TTC549 (cell line): ENCODE measurements at regions not wholly inside any gene's neighbourhood (a gene's known extent, or its start where the extent isn't known, plus 50 kb on each side); places are given as distances from the start of the nearest gene placed in this dataset.
"Not testable (repeated sequence)": the region's sequence is repeated elsewhere in the genome, so short reads cannot be mapped to it uniquely, and the experiment has no call there.

Source experiments
- FAIRE-seq: peaks from 2 replicates; lab custom pipeline; 2012; peaks lifted over from hg19 to GRCh38; lab: Jason Lieb, UNC

DNA sequence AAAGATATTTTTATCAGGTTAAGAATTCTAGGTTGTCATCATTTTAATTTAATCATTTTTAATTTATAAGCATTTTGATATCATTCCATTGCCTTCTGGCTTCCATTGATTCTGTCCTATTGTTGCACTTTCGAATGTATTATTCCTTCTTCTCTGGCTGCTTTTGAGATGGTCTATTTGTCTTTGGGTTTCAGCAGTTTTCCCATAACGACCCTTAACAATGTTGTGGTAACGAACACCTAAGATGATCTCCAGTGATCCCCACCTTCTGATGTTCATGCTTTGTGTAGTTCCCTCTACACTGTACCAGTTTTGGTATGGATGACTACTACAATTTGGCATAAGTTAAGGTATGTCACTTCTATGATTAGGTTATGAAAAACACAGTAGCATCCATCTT lies 59.9 kb downstream of the MINAR1 start:
- no peak for FAIRE-seq

DNA sequence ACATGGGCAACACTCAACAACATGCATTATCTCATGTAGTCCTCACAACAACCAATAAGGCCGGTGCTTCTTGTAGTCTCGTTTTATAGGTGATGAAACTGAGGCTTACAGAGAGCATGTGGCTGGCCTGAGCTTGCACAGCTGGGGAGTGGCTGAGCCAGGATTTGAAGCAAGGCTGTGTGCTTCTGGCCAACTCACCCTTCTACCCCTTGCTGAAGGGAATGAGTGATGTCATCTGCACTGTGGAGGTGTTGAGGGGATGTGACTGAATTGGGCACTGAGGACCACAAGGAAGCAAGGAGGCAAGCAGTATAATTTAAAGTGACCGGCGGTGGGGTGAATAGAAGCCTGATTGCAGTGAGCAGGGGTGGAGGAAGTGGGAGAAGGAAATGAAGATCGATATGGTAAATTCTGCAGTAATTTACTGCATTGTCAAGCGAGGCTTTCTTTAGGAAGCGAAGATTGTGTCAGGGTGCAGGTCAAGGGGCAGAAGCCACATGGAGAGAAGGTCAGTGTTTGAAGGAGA lies 62.3 kb downstream of the MINAR1 start:
- FAIRE-seq, result no peak

DNA sequence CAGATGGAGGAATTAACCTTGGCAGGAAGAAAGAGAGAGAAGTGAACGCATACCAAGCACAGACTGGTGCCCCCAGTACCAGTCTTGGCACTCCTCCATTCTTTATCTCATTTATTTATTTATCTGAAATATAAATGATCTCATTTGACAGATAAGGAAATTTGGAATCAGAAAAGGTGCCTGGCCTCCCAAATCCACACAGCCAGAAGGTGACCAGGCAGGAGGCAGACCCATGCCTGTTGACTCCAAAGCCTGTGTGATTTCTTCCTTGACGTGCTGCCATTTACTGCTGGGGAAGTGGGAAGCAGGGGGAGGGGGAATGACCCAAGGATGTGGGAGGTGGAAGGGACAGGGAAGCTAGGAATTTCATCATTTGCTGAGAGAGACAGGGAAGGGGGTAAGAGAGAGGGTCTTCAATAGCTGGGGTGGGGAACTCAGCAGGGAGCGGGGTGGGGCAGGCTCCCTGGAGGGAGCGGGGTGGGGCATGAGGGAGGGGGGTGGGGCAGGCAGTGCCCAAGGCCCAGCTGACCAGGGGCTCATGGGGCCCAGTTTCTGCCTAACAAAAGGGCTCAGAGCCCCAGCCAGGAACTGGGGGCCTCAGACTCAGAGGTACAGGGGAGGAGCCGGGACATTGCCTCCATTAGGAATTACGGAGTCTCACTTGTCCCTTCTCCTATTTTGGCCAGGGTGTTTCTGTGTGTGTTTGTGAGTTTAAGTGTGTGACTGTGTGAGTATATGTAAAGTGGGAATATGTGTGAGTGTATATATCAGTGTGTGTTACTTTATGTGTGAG lies 63.0 kb downstream of the MINAR1 start:
- FAIRE-seq, result no peak

GRCh38 chr15:79495775-79496174 lies 63.6 kb downstream of the MINAR1 start:
- FAIRE-seq, result no peak

- no peak for FAIRE-seq
Measured at GRCh38 chr15:79496838-79497237, 64.7 kb downstream of the MINAR1 start.

- FAIRE-seq, result no peak
Measured at GRCh38 chr15:79501086-79501485, 69.0 kb downstream of the MINAR1 start.

DNA sequence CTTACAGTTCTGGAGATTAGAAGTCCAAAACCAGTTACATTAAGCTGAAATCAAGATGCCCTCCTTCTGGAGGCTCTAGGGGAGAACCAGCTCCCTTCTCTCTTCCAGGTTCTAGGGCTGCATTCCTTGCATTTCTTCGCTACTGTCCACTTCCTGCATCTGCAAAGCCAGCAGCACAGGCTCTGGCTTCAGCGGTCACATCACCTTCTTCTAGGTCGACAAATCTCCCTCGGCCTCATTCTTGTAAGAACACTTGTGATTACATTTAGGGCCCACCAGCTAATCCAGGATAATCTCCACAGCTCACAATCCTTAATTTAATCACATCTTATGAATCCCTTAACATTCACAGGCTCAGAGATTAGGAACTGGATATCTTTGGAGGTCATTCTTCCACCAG lies 73.8 kb downstream of the MINAR1 start:
- FAIRE-seq, result no peak

DNA sequence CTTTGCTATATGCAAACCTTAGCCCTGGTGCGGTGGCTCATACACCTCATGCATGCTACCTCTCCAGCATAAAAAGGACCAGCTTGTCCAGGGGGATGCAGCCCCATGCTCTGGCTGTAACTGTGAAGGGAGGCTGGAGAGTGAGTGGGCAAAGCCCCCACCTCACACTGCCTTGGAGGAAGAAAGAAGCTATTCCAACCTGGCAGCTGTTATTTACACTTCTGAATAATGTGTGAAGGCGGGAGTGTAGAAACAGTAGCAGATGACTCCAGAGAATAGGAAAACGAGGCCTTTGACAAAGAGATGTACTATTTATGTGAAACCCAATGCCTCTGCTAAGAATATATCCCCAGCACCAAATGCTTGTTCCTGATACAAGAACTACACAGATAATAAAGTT lies 80.7 kb downstream of the MINAR1 start:
- not testable (repeated sequence) for FAIRE-seq

GRCh38 chr15:79513417-79513816 lies 81.3 kb downstream of the MINAR1 start:
- no peak for FAIRE-seq

DNA sequence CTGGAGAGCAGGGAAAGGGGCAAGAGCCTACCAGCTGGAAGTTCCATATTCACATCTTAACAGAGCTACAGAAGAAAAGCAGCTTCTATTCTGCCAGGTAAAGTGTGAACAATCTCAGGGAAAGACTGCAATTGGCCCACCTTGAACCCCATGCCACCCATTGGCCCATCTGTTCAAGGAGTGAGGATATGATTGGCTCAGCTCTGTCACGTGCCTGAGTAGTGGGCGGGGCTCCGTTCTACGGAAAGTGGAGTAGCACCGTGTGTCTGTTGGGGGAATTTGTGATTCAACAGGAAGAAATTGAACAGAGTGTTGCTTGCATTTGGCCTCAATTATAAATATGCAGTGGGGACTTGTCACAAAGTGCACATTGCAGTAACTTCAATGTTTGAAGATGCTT lies 81.8 kb downstream of the MINAR1 start:
- no peak for FAIRE-seq

DNA sequence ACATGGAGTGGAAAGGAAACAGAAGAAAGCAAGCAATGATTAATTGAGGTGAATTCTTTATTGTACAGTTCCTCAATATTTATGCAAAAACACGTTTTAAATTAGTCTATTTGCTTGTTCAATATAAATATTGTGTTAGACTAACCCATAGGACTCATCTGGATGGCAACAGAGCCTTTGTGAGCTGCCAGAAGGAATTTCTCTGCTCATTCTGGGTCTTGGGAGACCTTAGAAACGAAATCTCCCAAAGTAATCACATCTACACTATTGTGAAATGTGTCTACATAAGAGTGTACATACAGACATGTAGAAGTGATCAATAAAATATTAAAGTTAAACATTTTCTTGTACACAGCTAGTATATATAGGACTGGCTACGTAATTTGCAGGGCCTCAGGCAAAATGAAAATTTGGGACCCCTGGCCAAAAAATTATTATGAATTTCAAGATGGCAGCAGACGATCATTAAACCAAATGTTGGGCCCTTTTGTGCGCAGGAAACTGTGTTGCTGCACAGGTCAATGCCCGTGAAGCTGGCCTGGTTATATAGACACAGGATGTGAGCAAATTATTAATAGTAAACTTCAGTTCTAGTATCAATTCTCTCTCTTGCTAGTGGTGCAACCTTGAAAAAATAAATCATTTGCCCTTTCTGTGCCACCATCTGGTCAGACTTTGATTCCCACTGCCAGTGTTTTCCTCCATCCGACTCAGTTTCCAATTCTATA lies 83.3 kb downstream of the MINAR1 start:
- FAIRE-seq, result no peak

DNA sequence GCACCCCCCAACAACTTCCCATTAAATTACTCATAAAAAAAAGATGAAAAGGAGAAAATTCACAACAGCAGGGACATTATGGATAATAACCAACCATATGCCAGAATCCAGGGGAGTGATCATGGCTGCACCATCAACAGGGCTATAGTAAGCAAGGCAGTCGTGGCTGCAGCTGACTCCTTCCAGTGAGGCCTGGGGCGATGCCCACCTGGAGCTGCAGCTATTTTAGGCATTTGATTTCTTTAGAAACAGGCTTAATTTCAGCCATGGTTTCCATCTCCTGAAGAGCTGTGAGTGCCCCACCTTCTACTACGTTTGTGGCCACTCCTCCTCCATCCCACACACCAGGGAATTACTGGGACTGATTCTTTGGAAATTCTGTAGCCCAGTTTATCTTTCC lies 84.0 kb downstream of the MINAR1 start:
- FAIRE-seq, result no peak

DNA sequence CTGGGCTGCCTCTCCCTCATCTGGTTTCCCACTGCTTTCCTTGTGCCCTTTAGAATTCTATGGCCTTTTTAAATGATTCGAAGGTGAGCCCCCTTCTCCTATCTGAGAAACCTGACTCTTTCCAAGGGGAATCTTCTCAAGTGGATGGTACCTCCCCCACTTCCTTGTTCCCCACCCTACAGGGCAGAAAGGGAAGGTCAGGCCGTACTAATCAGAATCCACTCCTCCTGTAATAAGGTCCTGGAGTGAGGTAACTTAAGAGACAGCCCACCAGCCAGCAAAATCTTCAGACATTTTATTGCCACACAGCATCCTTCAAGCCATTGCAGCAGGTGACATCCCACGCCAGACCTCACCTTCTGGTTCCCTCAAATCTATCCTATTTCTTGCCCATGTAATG lies 84.5 kb downstream of the MINAR1 start:
- no peak for FAIRE-seq

GRCh38 chr15:79519628-79520027 lies 87.5 kb downstream of the MINAR1 start:
- no peak for FAIRE-seq

GRCh38 chr15:79520654-79521053 lies 88.5 kb downstream of the MINAR1 start:
- no peak for FAIRE-seq

- FAIRE-seq, result no peak
Measured at GRCh38 chr15:79522656-79523055, 90.5 kb downstream of the MINAR1 start.

DNA sequence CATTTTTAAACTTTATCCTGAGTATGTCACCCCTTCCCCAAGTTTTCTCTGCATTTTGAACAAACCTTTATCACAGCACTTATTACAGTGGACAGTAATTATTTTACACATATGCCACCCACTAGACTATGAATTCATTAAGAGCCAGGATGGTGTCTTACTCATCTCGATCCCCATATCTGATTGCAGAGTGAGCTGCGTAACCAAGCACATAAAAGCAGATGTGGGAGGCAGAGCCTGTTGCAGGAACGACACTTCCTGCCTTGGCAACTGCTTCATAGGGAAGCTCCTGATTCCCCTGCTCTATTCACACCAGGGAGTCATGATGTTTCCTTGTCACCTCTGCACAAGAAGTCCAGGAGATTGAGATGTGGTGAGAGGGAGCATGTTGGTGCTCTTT lies 91.1 kb downstream of the MINAR1 start:
- no peak for FAIRE-seq

DNA sequence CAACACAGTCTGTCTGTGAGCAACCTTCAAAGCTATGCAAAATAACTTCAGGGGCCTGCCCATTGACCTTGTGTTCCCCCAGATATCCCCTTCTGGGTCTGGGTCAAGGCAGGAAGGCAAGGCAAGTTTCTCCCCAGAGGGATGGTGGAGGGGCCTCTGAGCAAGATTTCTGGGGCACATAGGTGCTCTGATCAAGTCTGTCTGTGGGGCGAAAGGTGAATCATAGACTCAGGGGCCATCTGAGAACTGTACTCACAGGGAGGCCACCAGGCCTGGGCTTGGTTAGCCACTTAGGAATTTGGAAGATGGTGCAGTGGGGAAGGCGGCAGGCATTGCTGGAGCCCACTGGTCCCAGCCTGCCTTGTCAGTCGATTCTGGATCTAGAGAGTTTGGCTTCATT lies 92.4 kb downstream of the MINAR1 start:
- FAIRE-seq, result no peak

- FAIRE-seq, result no peak
Measured at GRCh38 chr15:79526376-79526775, 94.2 kb downstream of the MINAR1 start.

DNA sequence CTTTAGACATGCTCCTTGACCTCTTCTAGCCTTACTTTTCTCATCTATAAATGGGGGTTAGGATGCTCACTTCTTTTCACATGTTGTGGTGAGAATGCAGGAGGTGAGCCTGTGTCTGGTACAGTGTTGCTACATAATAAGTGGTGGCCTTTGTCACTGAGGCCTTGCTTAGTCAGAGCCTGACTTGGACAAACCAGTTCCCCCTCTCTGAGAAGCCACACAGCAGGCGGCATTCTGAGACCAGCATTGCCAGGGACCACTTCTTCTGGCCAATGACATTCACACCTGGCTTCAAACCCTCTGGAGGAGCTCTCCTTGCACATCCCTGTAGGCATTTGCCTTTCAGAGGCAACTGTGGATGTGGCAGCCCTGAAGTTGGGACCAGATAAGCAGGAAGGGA lies 95.7 kb downstream of the MINAR1 start:
- FAIRE-seq, result no peak

DNA sequence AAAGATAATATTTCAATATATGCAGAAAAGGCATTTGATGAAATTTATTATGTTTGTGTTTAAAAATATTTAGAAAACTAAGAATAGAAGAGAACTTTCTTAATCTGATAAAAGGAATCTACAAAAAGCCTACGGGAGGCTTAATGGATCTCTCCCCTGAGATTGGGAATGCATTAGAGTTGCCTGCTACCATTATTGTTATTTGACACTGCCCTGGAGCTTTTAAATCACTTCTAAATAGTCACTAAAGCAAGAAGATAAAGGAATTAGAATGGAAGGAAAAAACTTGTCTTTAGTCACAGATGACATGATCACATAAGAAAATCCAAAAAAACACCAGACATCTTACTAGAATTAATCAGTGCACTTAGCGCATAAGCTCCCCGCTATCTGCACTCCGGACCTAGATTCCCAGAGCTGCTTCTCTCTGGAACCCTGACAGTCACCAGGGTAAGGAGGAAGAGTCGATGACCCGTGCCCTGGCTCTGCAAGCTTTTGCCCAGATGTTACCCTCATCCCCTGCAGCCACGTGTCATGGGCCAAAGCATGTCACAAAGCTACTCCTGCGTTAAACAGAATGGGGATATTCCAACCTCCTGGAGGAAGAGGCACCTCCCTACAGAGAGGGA lies 97.1 kb downstream of the MINAR1 start:
- FAIRE-seq, result no peak

- FAIRE-seq, result no peak
Measured at GRCh38 chr15:79535536-79535935, 103.4 kb downstream of the MINAR1 start.

DNA sequence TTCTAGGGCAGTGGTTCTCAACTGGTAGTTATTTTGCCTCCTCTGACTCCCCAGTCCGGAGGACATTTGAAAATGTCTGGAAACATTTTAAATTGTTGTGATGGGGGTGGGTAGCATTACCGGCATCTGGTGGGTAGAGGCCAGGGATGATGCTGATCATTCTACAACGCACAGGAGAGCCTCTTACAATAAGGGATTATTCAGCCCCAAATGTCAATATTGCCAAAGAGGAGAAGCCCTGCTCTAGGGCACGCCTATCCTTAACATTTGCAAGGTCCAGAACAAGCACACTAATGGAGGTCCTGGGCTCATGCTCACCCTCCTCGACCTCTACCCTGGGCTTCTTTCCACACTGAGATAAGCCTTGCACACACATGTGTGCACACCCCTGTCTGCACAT lies 106.4 kb downstream of the MINAR1 start:
- FAIRE-seq, result no peak
